Retina (tissue), 1 donor: ENCODE measurements at regions not wholly inside any gene's neighbourhood (a gene's known extent, or its start where the extent isn't known, plus 50 kb on each side); places are given as distances from the start of the nearest gene placed in this dataset.

Experiments used
- DNase-seq: peaks from one replicate; pipeline ENCODE4 v3.0.0-alpha.2; 2016

GRCh38 chr1:220410611-220411010, 117.3 kb upstream of the MARK1 start:
- DNase-seq: peak; percentile 12

GRCh38 chr1:220409771-220410595, 118.0 kb upstream of the MARK1 start:
- DNase-seq: peak; percentile 68

- DNase-seq: no peak
Measured at GRCh38 chr1:220407191-220407590, 120.7 kb upstream of the MARK1 start.

- DNase-seq: no peak
Measured at GRCh38 chr1:220398238-220398637, 126.0 kb upstream of the RAB3GAP2 start.

- DNase-seq: no peak
Measured at GRCh38 chr1:220391491-220391890, 119.2 kb upstream of the RAB3GAP2 start.

GRCh38 chr1:220389634-220390033, 117.4 kb upstream of the RAB3GAP2 start:
- DNase-seq: no peak

- no peak for DNase-seq
Measured at GRCh38 chr1:220386494-220387195, 114.4 kb upstream of the RAB3GAP2 start.

GRCh38 chr1:220385158-220385557, 112.9 kb upstream of the RAB3GAP2 start:
- no peak for DNase-seq

GRCh38 chr1:220382994-220383393, 110.7 kb upstream of the RAB3GAP2 start:
- no peak for DNase-seq

GRCh38 chr1:220380885-220381284, 108.6 kb upstream of the RAB3GAP2 start:
- DNase-seq: no peak

- DNase-seq: no peak
Measured at GRCh38 chr1:220378571-220379302, 106.5 kb upstream of the RAB3GAP2 start.

- DNase-seq: no peak
Measured at GRCh38 chr1:220375715-220376114, 103.5 kb upstream of the RAB3GAP2 start.

GRCh38 chr1:220374449-220374848, 102.2 kb upstream of the RAB3GAP2 start:
- no peak for DNase-seq

- DNase-seq: no peak
Measured at GRCh38 chr1:220372451-220372850, 100.2 kb upstream of the RAB3GAP2 start.

GRCh38 chr1:220371324-220371723, 99.1 kb upstream of the RAB3GAP2 start:
- no peak for DNase-seq

- peak; percentile 59 for DNase-seq
Measured at GRCh38 chr1:220370041-220370700, 97.9 kb upstream of the RAB3GAP2 start.

- no peak for DNase-seq
Measured at GRCh38 chr1:220369511-220369910, 97.3 kb upstream of the RAB3GAP2 start.

- no peak for DNase-seq
Measured at GRCh38 chr1:220368352-220369265, 96.4 kb upstream of the RAB3GAP2 start.

GRCh38 chr1:220367833-220368232, 95.6 kb upstream of the RAB3GAP2 start:
- no peak for DNase-seq

GRCh38 chr1:220366269-220366668, 94.0 kb upstream of the RAB3GAP2 start:
- no peak for DNase-seq

- DNase-seq: peak; percentile 32
Measured at GRCh38 chr1:220363196-220363837, 91.1 kb upstream of the RAB3GAP2 start.
